ENCODE measurements at regions not wholly inside any gene's neighbourhood (a gene's known extent, or its start where the extent isn't known, plus 50 kb on each side); places are given as distances from the start of the nearest gene placed in this dataset.

DNA sequence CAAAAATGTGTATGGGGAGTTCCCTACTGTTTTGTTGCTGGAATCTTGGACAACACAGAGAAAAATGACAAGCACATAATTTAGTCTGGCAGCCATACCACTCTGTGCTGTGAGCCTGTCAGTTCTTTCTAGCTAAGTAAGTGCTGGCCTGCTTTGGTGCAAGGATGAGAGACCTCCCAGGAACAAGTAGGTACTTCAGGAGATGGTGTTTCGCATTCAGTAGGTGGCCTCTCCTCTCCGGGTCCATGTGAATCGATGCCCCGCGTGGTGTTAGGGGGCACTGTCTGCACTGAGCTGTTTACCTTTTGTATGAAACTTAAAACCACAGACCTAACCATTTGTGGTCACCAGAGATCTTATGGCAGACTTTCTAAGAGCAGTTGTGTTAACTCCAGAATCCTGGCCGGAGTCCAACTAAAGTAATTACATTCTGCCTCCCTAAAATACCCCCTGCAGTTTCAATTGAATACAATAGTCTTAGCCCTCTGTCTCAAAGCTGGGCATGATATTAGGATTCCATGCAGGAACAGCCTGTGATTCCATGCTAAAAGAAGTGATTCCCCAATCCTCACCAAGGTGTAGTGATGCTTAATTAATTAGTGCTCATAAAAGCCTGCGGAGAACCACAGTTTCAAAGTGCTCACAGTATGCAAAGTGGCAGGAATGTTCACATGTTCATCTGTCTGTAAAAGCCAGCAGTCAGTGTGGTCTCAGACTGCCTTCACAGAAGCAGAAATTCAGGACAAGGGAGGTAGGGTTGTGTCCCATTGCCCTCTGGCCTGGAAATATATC is 64.2 kb downstream of the LLPH start:
- H3K27me3 ChIP-seq = no peaks in the 10 kb centered on the region
- no peak overlapping the region for H3K4me3 ChIP-seq
- H3K9me3 ChIP-seq (replicated peaks in 1 of 3) = no peaks in the 10 kb centered on the region
- H3K36me3 ChIP-seq (replicated peaks in 1 of 2) = no peaks in the 10 kb centered on the region
- intact Hi-C loops (cut with DNase I) = no loop called here
- TF ChIP-seq POLR2A (IDR thresholded peaks at IDR 0.05) = no peak
- TF ChIP-seq, protein P1, sequence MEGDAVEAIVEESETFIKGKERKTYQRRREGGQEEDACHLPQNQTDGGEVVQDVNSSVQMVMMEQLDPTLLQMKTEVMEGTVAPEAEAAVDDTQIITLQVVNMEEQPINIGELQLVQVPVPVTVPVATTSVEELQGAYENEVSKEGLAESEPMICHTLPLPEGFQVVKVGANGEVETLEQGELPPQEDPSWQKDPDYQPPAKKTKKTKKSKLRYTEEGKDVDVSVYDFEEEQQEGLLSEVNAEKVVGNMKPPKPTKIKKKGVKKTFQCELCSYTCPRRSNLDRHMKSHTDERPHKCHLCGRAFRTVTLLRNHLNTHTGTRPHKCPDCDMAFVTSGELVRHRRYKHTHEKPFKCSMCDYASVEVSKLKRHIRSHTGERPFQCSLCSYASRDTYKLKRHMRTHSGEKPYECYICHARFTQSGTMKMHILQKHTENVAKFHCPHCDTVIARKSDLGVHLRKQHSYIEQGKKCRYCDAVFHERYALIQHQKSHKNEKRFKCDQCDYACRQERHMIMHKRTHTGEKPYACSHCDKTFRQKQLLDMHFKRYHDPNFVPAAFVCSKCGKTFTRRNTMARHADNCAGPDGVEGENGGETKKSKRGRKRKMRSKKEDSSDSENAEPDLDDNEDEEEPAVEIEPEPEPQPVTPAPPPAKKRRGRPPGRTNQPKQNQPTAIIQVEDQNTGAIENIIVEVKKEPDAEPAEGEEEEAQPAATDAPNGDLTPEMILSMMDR (IDR thresholded peaks at IDR 0.05) = no peak
- no peak overlapping the region for H3K27ac ChIP-seq
- no peaks in the 10 kb centered on the region for H3K4me1 ChIP-seq (replicated peaks in 1 of 2)
- WGBS, 4 donors = 49 to 71% (median 61%) methylated on average over 7 of the region's 7 CpGs
- DNase-seq = no peak

DNA sequence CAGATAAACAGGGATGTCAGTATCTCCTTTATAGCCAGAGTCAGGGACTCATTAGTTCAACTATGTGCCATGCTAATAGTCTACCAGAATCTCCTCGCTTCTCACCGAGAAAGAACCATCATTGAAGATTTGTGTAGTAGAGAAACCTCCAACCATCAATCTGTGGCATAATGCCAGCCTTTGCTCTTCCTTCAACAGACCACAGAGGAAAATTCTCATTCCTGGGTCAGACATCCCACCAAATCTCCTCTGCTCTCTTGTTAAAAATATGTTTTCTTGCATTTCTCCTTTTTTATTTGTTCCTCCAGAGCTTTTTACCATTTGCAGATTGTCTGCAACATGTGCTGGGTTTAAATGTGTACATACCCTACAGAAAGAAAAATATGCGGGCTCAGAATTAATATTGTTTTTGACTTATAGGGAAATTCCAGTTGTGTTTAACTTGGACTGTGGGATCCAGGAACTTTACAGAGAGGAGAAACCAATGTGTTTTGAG is 64.9 kb downstream of the LLPH start:
- Histone ChIP-seq H3K9me3 (replicated peaks in 1 of 3) (no peaks in the 10 kb centered on the region), H3K27ac (no peak overlapping the region), H3K4me3 (no peak overlapping the region), H3K4me1 (replicated peaks in 1 of 2) (no peaks in the 10 kb centered on the region), H3K36me3 (replicated peaks in 1 of 2) (no peaks in the 10 kb centered on the region), H3K27me3 (no peaks in the 10 kb centered on the region)
- intact Hi-C loops (cut with DNase I) = no loop called here
- DNase-seq = no peak
- TF ChIP-seq, protein P1 (IDR thresholded peaks at IDR 0.05) = no peak
- TF ChIP-seq POLR2A (IDR thresholded peaks at IDR 0.05) = no peak
- WGBS, 4 donors = 61 to 71% (median 70%) methylated on average over 3 of the region's 3 CpGs

DNA sequence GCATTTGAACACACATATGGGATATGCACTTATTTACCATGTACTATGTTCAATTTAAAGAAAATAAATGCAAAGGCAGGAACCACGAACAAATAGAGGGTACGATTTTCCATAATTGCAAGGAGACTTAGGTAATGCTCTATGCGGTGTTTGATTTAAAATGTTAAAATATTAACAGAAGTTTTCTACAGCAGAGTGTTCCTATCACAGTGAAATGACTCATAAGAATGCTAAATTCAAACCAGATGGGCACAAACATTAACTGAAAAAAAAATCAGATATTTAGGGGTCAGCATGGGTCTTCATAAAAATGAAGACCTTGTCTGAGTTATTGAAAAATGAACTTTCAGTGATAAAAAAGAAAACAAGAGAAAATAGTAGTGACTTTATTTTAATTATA is 65.4 kb downstream of the LLPH start:
- H3K27me3 ChIP-seq = no peaks in the 10 kb centered on the region
- H3K36me3 ChIP-seq (replicated peaks in 1 of 2) = no peaks in the 10 kb centered on the region
- no peaks in the 10 kb centered on the region for H3K4me1 ChIP-seq (replicated peaks in 1 of 2)
- no peaks in the 10 kb centered on the region for H3K9me3 ChIP-seq (replicated peaks in 1 of 3)
- TF ChIP-seq POLR2A (IDR thresholded peaks at IDR 0.05) = no peak
- TF ChIP-seq, protein P1 (IDR thresholded peaks at IDR 0.05) = no peak
- no peak for DNase-seq
- intact Hi-C loops (cut with DNase I) = no loop called here
- no peak overlapping the region for H3K27ac ChIP-seq
- no peak overlapping the region for H3K4me3 ChIP-seq
- 73 to 79% (median 77%) methylated on average over 3 of the region's 3 CpGs for WGBS, 4 donors

DNA sequence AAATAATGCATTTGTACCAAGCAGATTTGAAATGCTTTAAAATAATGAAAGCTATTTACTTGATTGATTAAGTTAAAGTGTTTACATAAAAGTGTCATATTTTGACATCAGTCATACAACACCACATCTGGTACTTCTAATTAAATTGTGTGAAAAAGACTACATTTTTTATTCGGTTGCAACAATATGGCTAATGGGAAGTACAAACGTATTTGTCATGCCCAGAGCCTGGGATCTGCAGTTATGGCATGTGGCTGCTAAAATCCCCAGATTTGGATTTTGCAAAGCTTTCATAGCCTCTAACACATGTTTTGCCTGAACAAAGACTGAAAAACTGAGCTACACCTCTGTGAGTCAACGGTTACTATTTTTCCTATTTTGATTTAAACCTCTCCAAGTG is 66.6 kb downstream of the LLPH start:
- DNase-seq = no peak
- 83 to 87% (median 85%) methylated on average over 3 of the region's 3 CpGs for WGBS, 4 donors
- Histone ChIP-seq H3K9me3 (replicated peaks in 1 of 3) (no peaks in the 10 kb centered on the region), H3K27ac (no peak overlapping the region), H3K36me3 (replicated peaks in 1 of 2) (no peaks in the 10 kb centered on the region), H3K4me1 (replicated peaks in 1 of 2) (no peaks in the 10 kb centered on the region), H3K4me3 (no peak overlapping the region), H3K27me3 (no peaks in the 10 kb centered on the region)
- intact Hi-C loops (cut with DNase I) = no loop called here
- no peak for TF ChIP-seq POLR2A (IDR thresholded peaks at IDR 0.05)
- TF ChIP-seq, protein P1 (IDR thresholded peaks at IDR 0.05) = no peak
